A549 (cell line): ENCODE measurements at regions not wholly inside any gene's neighbourhood (a gene's known extent, or its start where the extent isn't known, plus 50 kb on each side); places are given as distances from the start of the nearest gene placed in this dataset.
"Not testable (repeated sequence)": the region's sequence is repeated elsewhere in the genome, so short reads cannot be mapped to it uniquely, and the experiment has no call there.

Experiments used
- ATAC-seq, 2 experiments: fragments of 200-7000 bp in 1 of 2; fragments of >200 bp in 1 of 2; cut with Nextera tagmentation in 1 of 2; cut with Tn5 transposase in 1 of 2; 3 replicates each; pipeline versions ENCODE4 v1.8.0 to v1.9.1; 2018 to 2020; ENCODE audit warnings: mild to moderate bottlenecking in 1 of 2, moderate library complexity in 1 of 2
- CTCF ChIA-PET: fragments of 300-600 bp; sonication (Branson Sonifier 250); formaldehyde crosslinking; extraction: SDS; loops from one replicate; lab custom pipeline; 2021; ENCODE audit warnings: antibody characterized with exemption, inconsistent platforms; lab: Yijun Ruan, JAX
- POLR2A ChIA-PET: fragments of 350-600 bp; formaldehyde crosslinking; extraction: SDS; loops from one replicate; lab custom pipeline; 2021; ENCODE audit warnings: antibody characterized with exemption, inconsistent platforms; lab: Yijun Ruan, JAX
- DNase-seq, 2 experiments: peaks; one replicate each; pipeline versions ENCODE4 v3.0.0 to v3.0.0-alpha.2; 2011 to 2016; ENCODE audit warnings: low read depth in 1 of 2, low spot score in 1 of 2
- FAIRE-seq: peaks from 2 replicates; lab custom pipeline; 2011; peaks lifted over from hg19 to GRCh38; lab: Jason Lieb, UNC
- H3K27ac ChIP-seq, 2 experiments: fragments of >200 bp; sonication (Bioruptor Twin); formaldehyde crosslinking; 3 replicates each; pipeline ENCODE4 v1.5.1; 2016 to 2017
- H3K4me1 ChIP-seq: fragments of >200 bp; sonication (Bioruptor Twin); formaldehyde crosslinking; 3 replicates; pipeline ENCODE4 v1.6.1; 2016
- H3K4me2 ChIP-seq: fragments of >200 bp; sonication (Bioruptor Twin); formaldehyde crosslinking; 3 replicates; pipeline ENCODE4 v1.6.1; 2016
- H3K4me3 ChIP-seq: fragments of >200 bp; sonication (Bioruptor Twin); formaldehyde crosslinking; 3 replicates; pipeline ENCODE4 v1.5.1; 2016
- H3K9me3 ChIP-seq: fragments of >200 bp; sonication (Bioruptor Twin); formaldehyde crosslinking; 3 replicates; pipeline ENCODE4 v1.6.1; 2016
- BHLHE40 ChIP-seq: IDR thresholded peaks from 2 replicates; pipeline ENCODE4 v1.6.1; 2012; ENCODE audit warnings: low read depth, low read length, inconsistent platforms
- CHD4 ChIP-seq: fragments of 200-600 bp; sonication (generic); IDR thresholded peaks from 2 replicates; pipeline ENCODE4 v1.6.1; 2016; ENCODE audit warnings: antibody characterized with exemption, mild to moderate bottlenecking, borderline replicate concordance
- FOSB ChIP-seq: fragments of 250-450 bp; sonication (Bioruptor Pico); IDR thresholded peaks from 2 replicates; pipeline ENCODE4 v1.5.0; 2020; ENCODE audit warnings: mild to moderate bottlenecking, moderate library complexity
- HEYL ChIP-seq: fragments of 250-450 bp; sonication (Bioruptor Pico); IDR thresholded peaks from 2 replicates; pipeline ENCODE4 v1.8.0; 2021; ENCODE audit warnings: mild to moderate bottlenecking, moderate library complexity
- HOXA7 ChIP-seq: fragments of 250-450 bp; sonication (Bioruptor Pico); IDR thresholded peaks from 2 replicates; pipeline ENCODE4 v1.5.0; 2020; ENCODE audit warnings: mild to moderate bottlenecking, moderate library complexity
- HOXB13 ChIP-seq: fragments of 250-450 bp; sonication (Bioruptor Pico); IDR thresholded peaks from 2 replicates; pipeline ENCODE4 v1.5.0; 2020; ENCODE audit warnings: low read depth, mild to moderate bottlenecking, moderate library complexity
- HOXB5 ChIP-seq: fragments of 250-450 bp; sonication (Bioruptor Pico); IDR thresholded peaks from 2 replicates; pipeline ENCODE4 v1.5.0; 2020; ENCODE audit warnings: mild to moderate bottlenecking, moderate library complexity
- JUNB ChIP-seq: fragments of >200 bp; sonication (Bioruptor Twin); formaldehyde crosslinking; IDR thresholded peaks from 2 replicates; pipeline ENCODE4 v1.6.1; 2016
- KDM5A ChIP-seq: fragments of 200-600 bp; sonication (generic); IDR thresholded peaks from 2 replicates; pipeline ENCODE4 v1.6.1; 2016; ENCODE audit warnings: antibody characterized with exemption, mild to moderate bottlenecking
- MAFK ChIP-seq: fragments of 450-650 bp; IDR thresholded peaks from 2 replicates; pipeline ENCODE4 v1.6.1; 2014; ENCODE audit not compliant: partially characterized antibody
- NFE2L2 ChIP-seq: fragments of 150-350 bp; conservative IDR thresholded peaks from 2 replicates; pipeline ENCODE4 v1.6.1; 2014; ENCODE audit warnings: low read length
- NPAS2 ChIP-seq: fragments of 250-450 bp; sonication (Bioruptor Pico); IDR thresholded peaks from 2 replicates; pipeline ENCODE4 v1.8.0; 2022; ENCODE audit warnings: mild to moderate bottlenecking, moderate library complexity, borderline replicate concordance
- POLR2AphosphoS2 ChIP-seq: conservative IDR thresholded peaks from 2 replicates; pipeline ENCODE4 v1.6.1; 2012; ENCODE audit warnings: low read length, improper control_type of control experiment, inconsistent platforms
- RAD21 ChIP-seq, 2 experiments: fragments of >200 bp in 1 of 2; sonication (Bioruptor Twin) in 1 of 2; formaldehyde crosslinking in 1 of 2; IDR thresholded peaks in 1 of 2; conservative IDR thresholded peaks in 1 of 2; 2 replicates in 1 of 2; 3 replicates in 1 of 2; pipeline ENCODE4 v1.6.1; 2012 to 2018; ENCODE audit warnings: inconsistent platforms in 1 of 2
- RARB ChIP-seq: fragments of 250-450 bp; sonication (Bioruptor Pico); IDR thresholded peaks from 2 replicates; pipeline ENCODE4 v1.8.0; 2021; ENCODE audit warnings: mild to moderate bottlenecking, moderate library complexity
- RFX5 ChIP-seq: fragments of 450-650 bp; IDR thresholded peaks from 2 replicates; pipeline ENCODE4 v1.7.1; 2014; ENCODE audit warnings: antibody characterized with exemption, mild to moderate bottlenecking, moderate library complexity
- SMC3 ChIP-seq: fragments of >200 bp; sonication (Bioruptor Twin); formaldehyde crosslinking; IDR thresholded peaks from 3 replicates; pipeline ENCODE4 v1.6.1; 2018; ENCODE audit warnings: inconsistent platforms
- ZC3H11A ChIP-seq: fragments of 450-650 bp; IDR thresholded peaks from 2 replicates; pipeline ENCODE4 v1.6.1; 2014; ENCODE audit warnings: antibody characterized with exemption, mild to moderate bottlenecking
- WGBS: methylation state at CpG from one replicate; pipeline ENCODE4 v1.1.6; 2017; ENCODE audit errors: missing lambda C conversion rate; 5-methylcytosine and 5-hydroxymethylcytosine counted together
- TF ChIP-seq, protein P1 (sequence below): fragments of 150-350 bp; IDR thresholded peaks from 2 replicates; pipeline ENCODE4 v1.6.1; 2014; ENCODE audit warnings: low read depth, mild to moderate bottlenecking, low read length
- TF ChIP-seq, protein P2 (sequence below): IDR thresholded peaks from 2 replicates; pipeline ENCODE4 v1.6.1; 2012
- TF ChIP-seq, protein P3 (sequence below): IDR thresholded peaks from 2 replicates; pipeline ENCODE4 v1.6.1; 2012; ENCODE audit warnings: low read depth, borderline replicate concordance
- TF ChIP-seq, protein P4 (sequence below): fragments of 200-600 bp; sonication (generic); IDR thresholded peaks from 2 replicates; pipeline ENCODE4 v1.6.1; 2016; ENCODE audit warnings: antibody characterized with exemption, mild to moderate bottlenecking, moderate library complexity
- TF ChIP-seq, protein P5 (sequence below): fragments of >200 bp; sonication (Bioruptor Twin); formaldehyde crosslinking; IDR thresholded peaks from 3 replicates; pipeline ENCODE4 v1.6.1; 2016

DNA sequence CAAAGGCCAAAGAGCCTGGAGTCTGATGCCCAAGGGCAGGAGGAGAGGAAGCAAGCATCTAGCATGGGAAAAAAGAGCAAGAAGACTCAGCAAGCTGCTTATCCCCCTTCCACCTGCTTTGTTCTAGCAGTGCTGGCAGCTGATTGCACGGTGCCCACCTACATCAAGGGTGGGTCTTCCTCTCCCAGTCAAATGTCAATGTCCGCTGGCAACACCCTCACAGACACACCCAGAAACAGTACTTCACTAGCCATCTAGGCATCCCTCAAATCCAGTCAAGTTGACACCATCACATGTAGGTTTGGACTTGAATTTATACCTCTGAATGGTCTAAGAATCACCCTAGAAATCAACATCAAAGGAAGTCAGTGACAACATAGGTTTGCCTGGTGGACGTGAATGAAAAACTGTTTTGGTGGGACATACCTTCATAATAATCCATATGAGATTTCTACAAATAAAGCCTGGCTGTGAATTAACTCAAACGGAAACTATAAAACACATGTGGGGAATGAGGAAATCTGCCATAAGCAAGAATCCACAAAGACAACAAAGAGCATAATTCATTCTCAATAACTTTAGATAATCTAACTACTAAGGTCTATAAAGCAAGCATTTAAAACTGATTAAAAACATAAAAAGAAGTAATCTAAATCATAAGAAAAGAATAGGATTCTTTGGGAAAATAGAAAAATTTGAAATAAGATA is 185.8 kb upstream of the JADE1 start:
- ChIA-PET CTCF (no interaction called here), POLR2A (no interaction called here)
- FAIRE-seq (no peak), DNase-seq (no peak), ATAC-seq (no peak)
- Histone ChIP-seq H3K27ac (peak overlapping the region in 1 of 2 experiments; percentile 33; a peak in 2 of 6 replicates), H3K4me1 (no peaks in the 10 kb centered on the region), H3K9me3 (0 out of 3 replicates have a peak, but pooled peaks cover 4% of the 10 kb centered on the region), H3K4me2 (no peak overlapping the region), H3K4me3 (no peak overlapping the region)
- 90% methylated on average over 4 of the region's 4 CpGs for WGBS
- TF ChIP-seq POLR2AphosphoS2, result no peak
- no peak for TF ChIP-seq HOXA7 (CRISPR knock-in tag)
- no peak for TF ChIP-seq SMC3
- TF ChIP-seq, protein P1, sequence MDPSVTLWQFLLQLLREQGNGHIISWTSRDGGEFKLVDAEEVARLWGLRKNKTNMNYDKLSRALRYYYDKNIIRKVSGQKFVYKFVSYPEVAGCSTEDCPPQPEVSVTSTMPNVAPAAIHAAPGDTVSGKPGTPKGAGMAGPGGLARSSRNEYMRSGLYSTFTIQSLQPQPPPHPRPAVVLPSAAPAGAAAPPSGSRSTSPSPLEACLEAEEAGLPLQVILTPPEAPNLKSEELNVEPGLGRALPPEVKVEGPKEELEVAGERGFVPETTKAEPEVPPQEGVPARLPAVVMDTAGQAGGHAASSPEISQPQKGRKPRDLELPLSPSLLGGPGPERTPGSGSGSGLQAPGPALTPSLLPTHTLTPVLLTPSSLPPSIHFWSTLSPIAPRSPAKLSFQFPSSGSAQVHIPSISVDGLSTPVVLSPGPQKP, result no peak
- no peak for TF ChIP-seq ZC3H11A
- TF ChIP-seq NPAS2, result no peak
- no peak for TF ChIP-seq JUNB
- TF ChIP-seq MAFK, result no peak
- TF ChIP-seq BHLHE40, result no peak
- TF ChIP-seq, protein P2, sequence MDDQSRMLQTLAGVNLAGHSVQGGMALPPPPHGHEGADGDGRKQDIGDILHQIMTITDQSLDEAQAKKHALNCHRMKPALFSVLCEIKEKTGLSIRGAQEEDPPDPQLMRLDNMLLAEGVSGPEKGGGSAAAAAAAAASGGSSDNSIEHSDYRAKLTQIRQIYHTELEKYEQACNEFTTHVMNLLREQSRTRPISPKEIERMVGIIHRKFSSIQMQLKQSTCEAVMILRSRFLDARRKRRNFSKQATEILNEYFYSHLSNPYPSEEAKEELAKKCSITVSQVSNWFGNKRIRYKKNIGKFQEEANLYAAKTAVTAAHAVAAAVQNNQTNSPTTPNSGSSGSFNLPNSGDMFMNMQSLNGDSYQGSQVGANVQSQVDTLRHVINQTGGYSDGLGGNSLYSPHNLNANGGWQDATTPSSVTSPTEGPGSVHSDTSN, result no peak
- no peak for TF ChIP-seq RARB (CRISPR knock-in tag)
- TF ChIP-seq CHD4, result no peak

DNA sequence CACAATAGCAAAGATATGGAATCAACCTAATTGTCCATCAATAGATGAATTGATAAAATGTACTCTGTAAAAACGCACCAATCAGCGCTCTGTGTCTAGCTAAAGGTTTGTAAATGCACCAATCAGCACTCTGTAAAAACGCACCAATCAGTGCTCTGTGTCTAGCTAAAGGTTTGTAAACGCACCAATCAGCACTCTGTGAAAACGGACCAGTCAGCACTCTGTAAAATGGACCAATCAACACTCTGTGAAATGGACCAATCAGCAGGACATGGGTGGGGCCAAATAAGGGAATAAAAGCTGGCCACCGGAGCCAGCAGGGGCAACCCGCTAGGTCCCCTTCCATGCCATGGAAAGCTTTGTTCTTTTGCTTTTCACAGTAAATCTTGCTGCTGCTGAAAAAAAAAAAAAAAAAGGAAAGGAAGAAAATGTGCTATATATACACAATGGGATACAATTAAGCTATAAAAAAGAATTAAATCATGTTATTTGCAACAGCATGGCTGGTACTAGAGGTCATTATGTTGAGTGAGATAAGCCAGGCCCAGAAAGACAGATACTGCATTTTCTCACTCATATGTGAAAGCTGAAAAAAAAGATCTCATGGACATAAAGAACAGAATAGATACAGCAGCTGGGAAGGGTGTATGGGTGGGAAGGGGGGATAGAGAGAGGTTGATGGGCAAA is 189.1 kb upstream of the JADE1 start:
- H3K9me3 ChIP-seq, ATAC-seq, FAIRE-seq, H3K27ac ChIP-seq, H3K4me1 ChIP-seq, H3K4me3 ChIP-seq, DNase-seq, H3K4me2 ChIP-seq, POLR2A ChIA-PET: not testable (repeated sequence)
- TF ChIP-seq MAFK, result peak; percentile 69
- WGBS, result 86% methylated on average over 7 of the region's 7 CpGs
- CTCF ChIA-PET, result interaction anchor here (1.0 kb wide), 1 partner anchor 10 kb away, joined by 3 read pairs; no protein-coding TSS in a partner anchor

DNA sequence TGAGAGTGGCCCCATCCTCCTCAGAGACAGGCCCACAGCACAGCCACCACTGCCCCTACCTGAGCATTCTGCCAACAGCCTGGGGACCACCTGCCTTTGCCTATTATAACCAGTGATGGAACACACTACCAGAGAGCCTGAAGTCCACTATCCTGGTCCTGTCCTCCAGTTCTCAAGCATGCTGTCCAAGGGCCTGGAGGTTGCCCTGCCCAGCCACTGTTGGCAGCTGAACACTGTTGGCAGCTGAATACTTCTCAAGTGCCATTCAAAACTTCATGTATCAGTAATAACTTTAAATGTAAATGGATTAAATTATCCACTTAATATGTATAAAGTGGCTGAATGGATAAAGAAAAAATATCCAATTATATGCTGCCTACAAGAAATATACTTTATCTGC is 194.3 kb upstream of the JADE1 start:
- H3K9me3 ChIP-seq, result 0 out of 3 replicates have a peak, but pooled peaks cover 4% of the 10 kb centered on the region
- H3K4me2 ChIP-seq, result no peak overlapping the region
- no peak overlapping the region for H3K4me3 ChIP-seq
- ChIA-PET POLR2A (no interaction called here), CTCF (no interaction called here)
- no peaks in the 10 kb centered on the region for H3K4me1 ChIP-seq
- H3K27ac ChIP-seq, result peak overlapping the region in 1 of 2 experiments; percentile 55; a peak in 1 of 6 replicates
- DNase-seq (no peak), FAIRE-seq (no peak), ATAC-seq (no peak)
- TF ChIP-seq RFX5, result no peak
- TF ChIP-seq, protein P3, sequence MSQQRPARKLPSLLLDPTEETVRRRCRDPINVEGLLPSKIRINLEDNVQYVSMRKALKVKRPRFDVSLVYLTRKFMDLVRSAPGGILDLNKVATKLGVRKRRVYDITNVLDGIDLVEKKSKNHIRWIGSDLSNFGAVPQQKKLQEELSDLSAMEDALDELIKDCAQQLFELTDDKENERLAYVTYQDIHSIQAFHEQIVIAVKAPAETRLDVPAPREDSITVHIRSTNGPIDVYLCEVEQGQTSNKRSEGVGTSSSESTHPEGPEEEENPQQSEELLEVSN, result no peak
- TF ChIP-seq NFE2L2, result no peak
- TF ChIP-seq KDM5A, result no peak
- no peak for TF ChIP-seq HEYL (CRISPR knock-in tag)
- TF ChIP-seq, protein P4, sequence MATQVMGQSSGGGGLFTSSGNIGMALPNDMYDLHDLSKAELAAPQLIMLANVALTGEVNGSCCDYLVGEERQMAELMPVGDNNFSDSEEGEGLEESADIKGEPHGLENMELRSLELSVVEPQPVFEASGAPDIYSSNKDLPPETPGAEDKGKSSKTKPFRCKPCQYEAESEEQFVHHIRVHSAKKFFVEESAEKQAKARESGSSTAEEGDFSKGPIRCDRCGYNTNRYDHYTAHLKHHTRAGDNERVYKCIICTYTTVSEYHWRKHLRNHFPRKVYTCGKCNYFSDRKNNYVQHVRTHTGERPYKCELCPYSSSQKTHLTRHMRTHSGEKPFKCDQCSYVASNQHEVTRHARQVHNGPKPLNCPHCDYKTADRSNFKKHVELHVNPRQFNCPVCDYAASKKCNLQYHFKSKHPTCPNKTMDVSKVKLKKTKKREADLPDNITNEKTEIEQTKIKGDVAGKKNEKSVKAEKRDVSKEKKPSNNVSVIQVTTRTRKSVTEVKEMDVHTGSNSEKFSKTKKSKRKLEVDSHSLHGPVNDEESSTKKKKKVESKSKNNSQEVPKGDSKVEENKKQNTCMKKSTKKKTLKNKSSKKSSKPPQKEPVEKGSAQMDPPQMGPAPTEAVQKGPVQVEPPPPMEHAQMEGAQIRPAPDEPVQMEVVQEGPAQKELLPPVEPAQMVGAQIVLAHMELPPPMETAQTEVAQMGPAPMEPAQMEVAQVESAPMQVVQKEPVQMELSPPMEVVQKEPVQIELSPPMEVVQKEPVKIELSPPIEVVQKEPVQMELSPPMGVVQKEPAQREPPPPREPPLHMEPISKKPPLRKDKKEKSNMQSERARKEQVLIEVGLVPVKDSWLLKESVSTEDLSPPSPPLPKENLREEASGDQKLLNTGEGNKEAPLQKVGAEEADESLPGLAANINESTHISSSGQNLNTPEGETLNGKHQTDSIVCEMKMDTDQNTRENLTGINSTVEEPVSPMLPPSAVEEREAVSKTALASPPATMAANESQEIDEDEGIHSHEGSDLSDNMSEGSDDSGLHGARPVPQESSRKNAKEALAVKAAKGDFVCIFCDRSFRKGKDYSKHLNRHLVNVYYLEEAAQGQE, result no peak
- no peak for TF ChIP-seq RAD21 (conservative IDR thresholded peaks at IDR 0.05 in 1 of 2, IDR thresholded peaks at IDR 0.05 in 1 of 2)
- no peak for TF ChIP-seq NPAS2
- TF ChIP-seq, protein P1, result no peak
- no peak for TF ChIP-seq HOXB13 (CRISPR knock-in tag)
- no peak for TF ChIP-seq HOXB5 (CRISPR knock-in tag)
- TF ChIP-seq, protein P5, sequence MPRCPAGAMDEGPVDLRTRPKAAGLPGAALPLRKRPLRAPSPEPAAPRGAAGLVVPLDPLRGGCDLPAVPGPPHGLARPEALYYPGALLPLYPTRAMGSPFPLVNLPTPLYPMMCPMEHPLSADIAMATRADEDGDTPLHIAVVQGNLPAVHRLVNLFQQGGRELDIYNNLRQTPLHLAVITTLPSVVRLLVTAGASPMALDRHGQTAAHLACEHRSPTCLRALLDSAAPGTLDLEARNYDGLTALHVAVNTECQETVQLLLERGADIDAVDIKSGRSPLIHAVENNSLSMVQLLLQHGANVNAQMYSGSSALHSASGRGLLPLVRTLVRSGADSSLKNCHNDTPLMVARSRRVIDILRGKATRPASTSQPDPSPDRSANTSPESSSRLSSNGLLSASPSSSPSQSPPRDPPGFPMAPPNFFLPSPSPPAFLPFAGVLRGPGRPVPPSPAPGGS, result no peak
- no peak for TF ChIP-seq JUNB
- no peak for TF ChIP-seq FOSB (CRISPR knock-in tag)
